ENCODE measurements at regions not wholly inside any gene's neighbourhood (a gene's known extent, or its start where the extent isn't known, plus 50 kb on each side); places are given as distances from the start of the nearest gene placed in this dataset.
A peak's percentile ranks its signal among the peaks of the same experiment; 100 is the strongest.

GRCh38 chr4:121253961-121254360 is 89.8 kb upstream of the TNIP3 start:
- Histone ChIP-seq H3K36me3 (ENCODE audit: insufficient read depth, low read length) (no peaks in the 10 kb centered on the region), H3K9ac (ENCODE audit: low read length) (no peak overlapping the region), H3K4me1 (ENCODE audit: low read length) (no peaks in the 10 kb centered on the region), H3K27me3 (ENCODE audit: low read length) (no peaks in the 10 kb centered on the region), H2AFZ (ENCODE audit: low read length) (no peak overlapping the region), H3K27ac (ENCODE audit: low read length) (no peak overlapping the region), H3K4me2 (ENCODE audit: low read depth, low read length, poor library complexity, severe bottlenecking) (no peak overlapping the region), H3K79me2 (ENCODE audit: low read length) (no peaks in the 10 kb centered on the region), H3K4me3 (ENCODE audit: low read length) (no peak overlapping the region), H4K20me1 (ENCODE audit: insufficient read depth, low read depth, low read length) (no peaks in the 10 kb centered on the region), H3K9me2 (replicated peaks; ENCODE audit: insufficient read depth, low read length) (no peaks in the 10 kb centered on the region), H3K9me3 (ENCODE audit: low read length) (no peaks in the 10 kb centered on the region)
- DNase-seq, result no peak

GRCh38 chr4:121252224-121252806 is 88.2 kb upstream of the TNIP3 start:
- H3K36me3 ChIP-seq (ENCODE audit: insufficient read depth, low read length), result no peaks in the 10 kb centered on the region

GRCh38 chr4:121248747-121249146 is 84.6 kb upstream of the TNIP3 start:
- no peak overlapping the region for H3K27ac ChIP-seq (ENCODE audit: low read length)
- no peaks in the 10 kb centered on the region for H3K36me3 ChIP-seq (ENCODE audit: insufficient read depth, low read length)
- DNase-seq, result no peak
- H3K4me2 ChIP-seq (ENCODE audit: low read depth, low read length, poor library complexity, severe bottlenecking), result no peak overlapping the region
- H3K79me2 ChIP-seq (ENCODE audit: low read length), result no peaks in the 10 kb centered on the region
- no peaks in the 10 kb centered on the region for H3K9me2 ChIP-seq (replicated peaks; ENCODE audit: insufficient read depth, low read length)
- H4K20me1 ChIP-seq (ENCODE audit: insufficient read depth, low read depth, low read length), result no peaks in the 10 kb centered on the region
- H3K4me1 ChIP-seq (ENCODE audit: low read length), result no peaks in the 10 kb centered on the region; the same call in 1 of the 2 replicates
- H2AFZ ChIP-seq (ENCODE audit: low read length), result no peak overlapping the region
- no peak overlapping the region for H3K9ac ChIP-seq (ENCODE audit: low read length)
- H3K4me3 ChIP-seq (ENCODE audit: low read length), result no peak overlapping the region
- H3K27me3 ChIP-seq (ENCODE audit: low read length), result no peaks in the 10 kb centered on the region
- H3K9me3 ChIP-seq (ENCODE audit: low read length), result no peaks in the 10 kb centered on the region

More at GRCh38 chr4:121252224-121252806, 88.2 kb upstream of the TNIP3 start:
- Histone ChIP-seq H3K27me3 (ENCODE audit: low read length) (no peaks in the 10 kb centered on the region), H2AFZ (ENCODE audit: low read length) (no peak overlapping the region), H3K9ac (ENCODE audit: low read length) (no peak overlapping the region), H3K9me3 (ENCODE audit: low read length) (no peaks in the 10 kb centered on the region), H3K27ac (ENCODE audit: low read length) (no peak overlapping the region), H3K9me2 (replicated peaks; ENCODE audit: insufficient read depth, low read length) (no peaks in the 10 kb centered on the region), H3K4me3 (ENCODE audit: low read length) (no peak overlapping the region), H3K4me1 (ENCODE audit: low read length) (no peaks in the 10 kb centered on the region; the same call in 1 of the 2 replicates), H3K79me2 (ENCODE audit: low read length) (no peaks in the 10 kb centered on the region), H3K4me2 (ENCODE audit: low read depth, low read length, poor library complexity, severe bottlenecking) (no peak overlapping the region), H4K20me1 (ENCODE audit: insufficient read depth, low read depth, low read length) (no peaks in the 10 kb centered on the region)
- peak; percentile 85 for DNase-seq

GRCh38 chr4:121246698-121247097 is 82.6 kb upstream of the TNIP3 start:
- Histone ChIP-seq H3K27ac (ENCODE audit: low read length) (no peak overlapping the region), H2AFZ (ENCODE audit: low read length) (no peak overlapping the region), H3K9ac (ENCODE audit: low read length) (no peak overlapping the region), H3K36me3 (ENCODE audit: insufficient read depth, low read length) (no peaks in the 10 kb centered on the region), H3K9me2 (replicated peaks; ENCODE audit: insufficient read depth, low read length) (no peaks in the 10 kb centered on the region), H3K4me3 (ENCODE audit: low read length) (no peak overlapping the region), H3K79me2 (ENCODE audit: low read length) (no peaks in the 10 kb centered on the region), H3K27me3 (ENCODE audit: low read length) (no peaks in the 10 kb centered on the region), H3K4me2 (ENCODE audit: low read depth, low read length, poor library complexity, severe bottlenecking) (no peak overlapping the region), H3K9me3 (ENCODE audit: low read length) (no peaks in the 10 kb centered on the region), H3K4me1 (ENCODE audit: low read length) (no peaks in the 10 kb centered on the region; the same call in 1 of the 2 replicates), H4K20me1 (ENCODE audit: insufficient read depth, low read depth, low read length) (no peaks in the 10 kb centered on the region)
- no peak for DNase-seq

GRCh38 chr4:121243485-121243884 is 79.4 kb upstream of the TNIP3 start:
- H3K79me2 ChIP-seq (ENCODE audit: low read length), result no peaks in the 10 kb centered on the region
- no peak for DNase-seq
- H3K9me3 ChIP-seq (ENCODE audit: low read length), result no peaks in the 10 kb centered on the region
- H4K20me1 ChIP-seq (ENCODE audit: insufficient read depth, low read depth, low read length), result no peaks in the 10 kb centered on the region
- no peak overlapping the region for H3K9ac ChIP-seq (ENCODE audit: low read length)
- H3K4me1 ChIP-seq (ENCODE audit: low read length), result no peaks in the 10 kb centered on the region; the same call in 1 of the 2 replicates
- H3K4me2 ChIP-seq (ENCODE audit: low read depth, low read length, poor library complexity, severe bottlenecking), result no peak overlapping the region
- no peaks in the 10 kb centered on the region for H3K9me2 ChIP-seq (replicated peaks; ENCODE audit: insufficient read depth, low read length)
- H3K4me3 ChIP-seq (ENCODE audit: low read length), result no peak overlapping the region
- no peaks in the 10 kb centered on the region for H3K36me3 ChIP-seq (ENCODE audit: insufficient read depth, low read length)
- no peak overlapping the region for H3K27ac ChIP-seq (ENCODE audit: low read length)
- no peaks in the 10 kb centered on the region for H3K27me3 ChIP-seq (ENCODE audit: low read length)
- no peak overlapping the region for H2AFZ ChIP-seq (ENCODE audit: low read length)

GRCh38 chr4:121242188-121242750 is 78.1 kb upstream of the TNIP3 start:
- DNase-seq, result no peak
- H3K9me2 ChIP-seq (replicated peaks; ENCODE audit: insufficient read depth, low read length), result no peaks in the 10 kb centered on the region
- no peaks in the 10 kb centered on the region for H3K9me3 ChIP-seq (ENCODE audit: low read length)
- H3K9ac ChIP-seq (ENCODE audit: low read length), result no peak overlapping the region
- no peaks in the 10 kb centered on the region for H3K36me3 ChIP-seq (ENCODE audit: insufficient read depth, low read length)
- H3K4me3 ChIP-seq (ENCODE audit: low read length), result no peak overlapping the region
- H3K27ac ChIP-seq (ENCODE audit: low read length), result no peak overlapping the region
- H3K27me3 ChIP-seq (ENCODE audit: low read length), result no peaks in the 10 kb centered on the region
- H3K4me1 ChIP-seq (ENCODE audit: low read length), result no peaks in the 10 kb centered on the region
- no peak overlapping the region for H3K4me2 ChIP-seq (ENCODE audit: low read depth, low read length, poor library complexity, severe bottlenecking)
- H3K79me2 ChIP-seq (ENCODE audit: low read length), result no peaks in the 10 kb centered on the region
- no peaks in the 10 kb centered on the region for H4K20me1 ChIP-seq (ENCODE audit: insufficient read depth, low read depth, low read length)
- no peak overlapping the region for H2AFZ ChIP-seq (ENCODE audit: low read length)

GRCh38 chr4:121239951-121240350 is 75.8 kb upstream of the TNIP3 start:
- H3K9ac ChIP-seq (ENCODE audit: low read length), result no peak overlapping the region
- H3K4me3 ChIP-seq (ENCODE audit: low read length), result no peak overlapping the region
- no peak overlapping the region for H2AFZ ChIP-seq (ENCODE audit: low read length)
- H3K9me2 ChIP-seq (replicated peaks; ENCODE audit: insufficient read depth, low read length), result no peaks in the 10 kb centered on the region
- H3K27ac ChIP-seq (ENCODE audit: low read length), result no peak overlapping the region
- H3K4me2 ChIP-seq (ENCODE audit: low read depth, low read length, poor library complexity, severe bottlenecking), result no peak overlapping the region
- DNase-seq, result no peak
- H3K9me3 ChIP-seq (ENCODE audit: low read length), result no peaks in the 10 kb centered on the region
- H3K27me3 ChIP-seq (ENCODE audit: low read length), result no peaks in the 10 kb centered on the region
- H3K4me1 ChIP-seq (ENCODE audit: low read length), result no peaks in the 10 kb centered on the region
- H4K20me1 ChIP-seq (ENCODE audit: insufficient read depth, low read depth, low read length), result no peaks in the 10 kb centered on the region
- H3K36me3 ChIP-seq (ENCODE audit: insufficient read depth, low read length), result no peaks in the 10 kb centered on the region
- H3K79me2 ChIP-seq (ENCODE audit: low read length), result no peaks in the 10 kb centered on the region

GRCh38 chr4:121238461-121238860 is 74.3 kb upstream of the TNIP3 start:
- Histone ChIP-seq H3K9me2 (replicated peaks; ENCODE audit: insufficient read depth, low read length) (no peaks in the 10 kb centered on the region), H3K9me3 (ENCODE audit: low read length) (no peaks in the 10 kb centered on the region), H3K79me2 (ENCODE audit: low read length) (no peaks in the 10 kb centered on the region), H3K9ac (ENCODE audit: low read length) (no peak overlapping the region), H3K27me3 (ENCODE audit: low read length) (no peaks in the 10 kb centered on the region), H3K36me3 (ENCODE audit: insufficient read depth, low read length) (no peaks in the 10 kb centered on the region), H3K27ac (ENCODE audit: low read length) (no peak overlapping the region), H4K20me1 (ENCODE audit: insufficient read depth, low read depth, low read length) (no peaks in the 10 kb centered on the region), H3K4me2 (ENCODE audit: low read depth, low read length, poor library complexity, severe bottlenecking) (no peak overlapping the region), H3K4me1 (ENCODE audit: low read length) (no peaks in the 10 kb centered on the region), H2AFZ (ENCODE audit: low read length) (no peak overlapping the region), H3K4me3 (ENCODE audit: low read length) (no peak overlapping the region)
- DNase-seq, result no peak

All from Karpas-422 (cell line).